PC-9 (cell line): ENCODE measurements at regions not wholly inside any gene's neighbourhood (a gene's known extent, or its start where the extent isn't known, plus 50 kb on each side); places are given as distances from the start of the nearest gene placed in this dataset.
"Not testable (repeated sequence)": the region's sequence is repeated elsewhere in the genome, so short reads cannot be mapped to it uniquely, and the experiment has no call there.

Experiments
- CTCF ChIP-seq: fragments of 200-600 bp; sonication (generic); conservative IDR thresholded peaks from 2 replicates; pipeline ENCODE4 v1.6.1; 2017; ENCODE audit warnings: mixed run types, antibody characterized with exemption, mild to moderate bottlenecking, moderate library complexity
- EZH2 ChIP-seq: fragments of 200-600 bp; sonication (generic); IDR thresholded peaks from 2 replicates; pipeline ENCODE4 v1.8.0; 2017; ENCODE audit warnings: antibody characterized with exemption, low read depth

GRCh38 chr6:86065002-86065401 is 422.3 kb upstream of the SYNCRIP start:
- TF ChIP-seq CTCF, EZH2: not testable (repeated sequence)
